NT2/D1 (cell line): ENCODE measurements at regions not wholly inside any gene's neighbourhood (a gene's known extent, or its start where the extent isn't known, plus 50 kb on each side); places are given as distances from the start of the nearest gene placed in this dataset.

ENCODE experiments used
- DNase-seq: peaks from one replicate; pipeline ENCODE4 v3.0.0-alpha.2; 2011; ENCODE audit warnings: low read depth, low spot score
- H3K27me3 ChIP-seq: 2 replicates; pipeline ENCODE4 v1.6.0; 2011; ENCODE audit warnings: mild to moderate bottlenecking; ENCODE audit not compliant: insufficient read length, insufficient read depth
- H3K36me3 ChIP-seq: 2 replicates; pipeline ENCODE4 v1.6.1; 2011; ENCODE audit warnings: mild to moderate bottlenecking, low read length, mixed read lengths; ENCODE audit not compliant: insufficient read depth, insufficient read length
- H3K4me1 ChIP-seq: 2 replicates; pipeline ENCODE4 v1.5.1; 2011; ENCODE audit not compliant: insufficient read depth, insufficient read length
- H3K4me3 ChIP-seq: 2 replicates; pipeline ENCODE4 v1.5.1; 2011; ENCODE audit warnings: low read depth; ENCODE audit not compliant: insufficient read length
- H3K9ac ChIP-seq: 2 replicates; pipeline ENCODE4 v1.6.0; 2011; ENCODE audit warnings: low read depth; ENCODE audit not compliant: insufficient read length
- H3K9me3 ChIP-seq: 2 replicates; pipeline ENCODE4 v1.5.1; 2011; ENCODE audit warnings: mild to moderate bottlenecking, low read length; ENCODE audit not compliant: insufficient read depth
- SUZ12 ChIP-seq: IDR thresholded peaks from 2 replicates; pipeline ENCODE4 v1.6.1; 2011; ENCODE audit not compliant: insufficient read length, insufficient read depth; ENCODE audit errors: extremely low read depth
- YY1 ChIP-seq: IDR thresholded peaks from 2 replicates; pipeline ENCODE4 v1.6.1; 2011; ENCODE audit not compliant: insufficient read length, insufficient read depth
- ZNF274 ChIP-seq: IDR thresholded peaks from 2 replicates; pipeline ENCODE4 v1.6.1; 2011; ENCODE audit warnings: mild to moderate bottlenecking, low read depth, low read length

DNA sequence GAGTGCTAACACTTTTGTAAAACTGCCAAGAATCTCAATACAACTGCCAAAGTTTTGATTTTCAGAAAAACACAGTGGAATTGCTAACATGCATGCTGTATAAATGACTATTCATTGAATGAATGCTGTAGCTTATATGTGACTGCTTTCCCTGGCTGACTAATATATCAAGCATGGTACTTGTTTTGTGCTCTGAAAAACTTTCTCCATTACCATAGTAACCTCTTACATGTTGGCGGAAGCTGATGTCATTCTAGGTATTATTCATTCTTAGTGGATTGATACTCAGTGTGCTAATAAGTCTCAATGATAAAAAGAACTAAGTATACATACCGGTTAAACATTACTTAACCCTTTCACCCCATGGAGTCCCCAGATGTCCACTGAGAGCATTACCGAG is 166.1 kb upstream of the MYO16 start:
- TF ChIP-seq YY1 (no peak), ZNF274 (no peak), SUZ12 (no peak)
- H3K4me1 ChIP-seq, result no peaks in the 10 kb centered on the region
- no peaks in the 10 kb centered on the region for H3K36me3 ChIP-seq
- no peak for DNase-seq
- H3K9me3 ChIP-seq, result no peaks in the 10 kb centered on the region
- H3K9ac ChIP-seq, result no peak overlapping the region
- H3K4me3 ChIP-seq, result no peak overlapping the region
- H3K27me3 ChIP-seq, result no peaks in the 10 kb centered on the region

DNA sequence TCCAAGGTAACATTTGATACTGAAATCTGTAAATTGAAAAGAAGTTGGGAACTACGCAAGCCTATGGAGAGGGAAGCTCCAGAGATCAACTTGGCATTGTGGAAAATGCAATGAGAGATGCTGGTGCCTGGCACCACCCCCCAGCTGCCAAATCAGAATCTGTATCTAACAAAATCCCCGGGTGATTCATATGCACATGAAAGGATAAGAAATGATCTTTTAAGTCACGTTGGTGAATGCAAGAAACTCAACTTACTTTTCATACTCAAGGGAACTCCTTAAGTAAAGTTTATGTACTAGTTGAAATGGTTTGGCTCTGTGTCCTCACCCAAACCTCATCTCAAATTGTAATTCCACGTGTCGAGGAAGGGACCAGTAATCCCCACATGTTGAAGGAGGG is 158.5 kb upstream of the MYO16 start:
- Histone ChIP-seq H3K4me1 (no peaks in the 10 kb centered on the region), H3K9me3 (peaks cover 7% of the 10 kb centered on the region; the same call in 1 of the 2 replicates), H3K27me3 (no peaks in the 10 kb centered on the region), H3K9ac (no peak overlapping the region), H3K4me3 (no peak overlapping the region), H3K36me3 (no peaks in the 10 kb centered on the region)
- no peak for TF ChIP-seq YY1
- TF ChIP-seq SUZ12, result no peak
- TF ChIP-seq ZNF274, result no peak
- no peak for DNase-seq

GRCh38 chr13:108475181-108475580 is 154.2 kb upstream of the MYO16 start:
- H3K9ac ChIP-seq, result no peak overlapping the region
- peaks cover 7% of the 10 kb centered on the region; the same call in 1 of the 2 replicates for H3K9me3 ChIP-seq
- TF ChIP-seq YY1 (no peak), ZNF274 (no peak), SUZ12 (no peak)
- H3K36me3 ChIP-seq, result no peaks in the 10 kb centered on the region
- no peak for DNase-seq
- no peaks in the 10 kb centered on the region for H3K27me3 ChIP-seq
- no peaks in the 10 kb centered on the region for H3K4me1 ChIP-seq
- no peak overlapping the region for H3K4me3 ChIP-seq

- no peak overlapping the region for H3K9ac ChIP-seq
- H3K4me3 ChIP-seq, result no peak overlapping the region
- no peaks in the 10 kb centered on the region for H3K27me3 ChIP-seq
- H3K9me3 ChIP-seq, result peaks cover 2% of the 10 kb centered on the region; the same call in 1 of the 2 replicates
- DNase-seq, result no peak
- TF ChIP-seq YY1 (no peak), SUZ12 (no peak), ZNF274 (no peak)
- H3K4me1 ChIP-seq, result no peaks in the 10 kb centered on the region
- H3K36me3 ChIP-seq, result no peaks in the 10 kb centered on the region
Observed at GRCh38 chr13:108477376-108477775, 152.0 kb upstream of the MYO16 start.

- TF ChIP-seq YY1, result no peak
- no peak for TF ChIP-seq ZNF274
- TF ChIP-seq SUZ12, result no peak
- H3K4me1 ChIP-seq, result no peaks in the 10 kb centered on the region
- H3K9ac ChIP-seq, result no peak overlapping the region
- no peaks in the 10 kb centered on the region for H3K9me3 ChIP-seq
- H3K27me3 ChIP-seq, result no peaks in the 10 kb centered on the region
- no peak for DNase-seq
- H3K36me3 ChIP-seq, result no peaks in the 10 kb centered on the region
- no peak overlapping the region for H3K4me3 ChIP-seq
Observed at GRCh38 chr13:108478179-108478578, 151.2 kb upstream of the MYO16 start.

DNA sequence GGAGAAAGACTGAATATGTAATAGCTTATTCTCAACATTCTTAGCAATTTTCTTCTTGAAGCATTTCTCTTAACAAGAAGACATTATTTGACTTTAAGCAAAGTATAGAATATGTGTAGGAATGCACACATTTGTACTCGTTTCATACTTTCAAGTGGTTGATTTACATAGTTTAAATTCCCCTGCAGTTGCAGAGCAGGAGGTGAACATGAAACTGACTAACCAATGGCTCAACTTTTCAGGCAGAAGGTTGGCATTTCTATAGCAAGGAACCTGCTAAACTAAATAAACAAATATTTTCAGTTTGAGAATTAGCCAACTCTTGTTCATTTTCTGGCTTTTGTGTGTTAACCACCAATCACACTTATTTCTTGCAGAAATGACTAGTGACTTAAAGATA is 145.4 kb upstream of the MYO16 start:
- Histone ChIP-seq H3K4me1 (no peaks in the 10 kb centered on the region), H3K4me3 (no peak overlapping the region), H3K9ac (no peak overlapping the region), H3K27me3 (no peaks in the 10 kb centered on the region), H3K36me3 (no peaks in the 10 kb centered on the region), H3K9me3 (no peaks in the 10 kb centered on the region)
- DNase-seq, result no peak
- TF ChIP-seq ZNF274 (no peak), YY1 (no peak), SUZ12 (no peak)

DNA sequence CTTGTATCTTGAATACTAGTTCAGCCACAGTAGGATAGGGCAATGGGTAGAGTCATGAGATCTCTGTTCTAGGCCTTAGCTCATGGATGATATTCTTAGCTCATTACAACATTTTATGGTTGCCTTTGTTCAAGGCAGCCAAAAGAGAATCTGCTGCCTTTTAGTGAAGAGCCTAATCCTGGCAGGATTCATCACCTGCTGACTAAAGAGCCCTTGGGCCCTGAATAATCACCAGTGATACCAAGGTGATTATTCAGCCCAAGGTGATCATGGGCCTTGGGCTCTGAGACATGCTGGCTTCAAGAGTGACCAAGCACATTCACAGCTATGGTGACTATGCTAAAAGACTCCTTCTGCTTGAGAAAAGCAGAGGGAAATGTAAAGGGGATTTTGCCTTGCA is 143.3 kb upstream of the MYO16 start:
- H3K4me3 ChIP-seq, result no peak overlapping the region
- no peak for TF ChIP-seq ZNF274
- no peak for TF ChIP-seq SUZ12
- TF ChIP-seq YY1, result no peak
- H3K9ac ChIP-seq, result no peak overlapping the region
- no peaks in the 10 kb centered on the region for H3K27me3 ChIP-seq
- no peaks in the 10 kb centered on the region for H3K9me3 ChIP-seq
- no peaks in the 10 kb centered on the region for H3K36me3 ChIP-seq
- no peaks in the 10 kb centered on the region for H3K4me1 ChIP-seq
- no peak for DNase-seq
